H1 (cell line): ENCODE measurements at regions not wholly inside any gene's neighbourhood (a gene's known extent, or its start where the extent isn't known, plus 50 kb on each side); places are given as distances from the start of the nearest gene placed in this dataset.

ENCODE experiments used
- CTCF ChIA-PET: fragments of 300-600 bp; sonication (Branson Sonifier 250); formaldehyde crosslinking; loops from one replicate; lab custom pipeline; 2021; ENCODE audit not compliant: partially characterized antibody; lab: Charles Lee
- POLR2A ChIA-PET: fragments of 300-600 bp; sonication (Branson Sonifier 250); formaldehyde crosslinking; loops from one replicate; lab custom pipeline; 2021; ENCODE audit warnings: inconsistent platforms; ENCODE audit not compliant: partially characterized antibody; lab: Charles Lee
- DNase-seq, 2 experiments: peaks; one replicate each; pipeline versions ENCODE4 v3.0.0 to v3.0.0-alpha.2; 2010 to 2022; ENCODE audit warnings: low spot score in 2 of 2, low read depth in 1 of 2, mixed read lengths in 1 of 2
- FAIRE-seq: peaks from 2 replicates; lab custom pipeline; 2011; peaks lifted over from hg19 to GRCh38; lab: Jason Lieb, UNC
- H2AFZ ChIP-seq: 2 replicates; pipeline ENCODE4 v1.8.1; 2012; ENCODE audit warnings: low read length, inconsistent platforms
- H2AK5ac ChIP-seq: 2 replicates; pipeline ENCODE4 v1.6.1; 2013; ENCODE audit warnings: low read depth, low read length
- H2BK120ac ChIP-seq: replicated peaks from 2 replicates; pipeline ENCODE3; 2013; ENCODE audit warnings: low read depth, low read length, inconsistent platforms
- H2BK12ac ChIP-seq: 2 replicates; pipeline ENCODE4 v1.6.1; 2013; ENCODE audit warnings: low read depth, low read length
- H2BK15ac ChIP-seq: 2 replicates; pipeline ENCODE4 v1.6.1; 2013; ENCODE audit warnings: low read length
- H2BK20ac ChIP-seq: 2 replicates; pipeline ENCODE4 v1.6.1; 2013; ENCODE audit warnings: low read length
- H2BK5ac ChIP-seq: 2 replicates; pipeline ENCODE4 v1.6.1; 2013; ENCODE audit warnings: low read depth, low read length
- H3K14ac ChIP-seq: 2 replicates; pipeline ENCODE4 v1.6.1; 2013; ENCODE audit warnings: inconsistent platforms; ENCODE audit not compliant: insufficient read length
- H3K18ac ChIP-seq: 2 replicates; pipeline ENCODE4 v1.6.1; 2013; ENCODE audit warnings: low read length; ENCODE audit errors: extremely low read depth
- H3K23ac ChIP-seq: 2 replicates; pipeline ENCODE4 v1.6.1; 2013; ENCODE audit warnings: inconsistent platforms; ENCODE audit not compliant: insufficient read length
- H3K23me2 ChIP-seq: 2 replicates; pipeline ENCODE4 v1.6.1; 2013; ENCODE audit warnings: low read depth, low read length
- H3K27ac ChIP-seq: 2 replicates; pipeline ENCODE4 v1.6.1; 2011; ENCODE audit warnings: low read depth, low read length, inconsistent platforms
- H3K27me3 ChIP-seq, 4 experiments: replicated peaks in 1 of 4; 1 replicate in 1 of 4; 2 replicates in 3 of 4; pipeline versions ENCODE4 v1.6.1 to v1.8.1; 2011 to 2013; ENCODE audit warnings: low read length in 3 of 4, mild to moderate bottlenecking in 3 of 4, inconsistent platforms in 2 of 4, mixed read lengths in 2 of 4, moderate library complexity in 1 of 4; ENCODE audit not compliant: control insufficient read depth in 3 of 4, insufficient read depth in 3 of 4; ENCODE audit errors: extremely low read depth in 1 of 4
- H3K36me3 ChIP-seq, 4 experiments: 2 replicates each; pipeline versions ENCODE4 v1.6.1 to v1.8.1; 2011 to 2013; ENCODE audit warnings: mild to moderate bottlenecking in 4 of 4, low read length in 3 of 4, moderate library complexity in 2 of 4, control low read depth in 1 of 4, inconsistent platforms in 1 of 4; ENCODE audit not compliant: insufficient read depth in 4 of 4, control insufficient read depth in 2 of 4
- H3K4ac ChIP-seq: replicated peaks from 2 replicates; pipeline ENCODE3; 2013; ENCODE audit warnings: low read length, low read depth, mixed read lengths, inconsistent platforms; ENCODE audit not compliant: insufficient read length
- H3K4me1 ChIP-seq, 4 experiments: replicated peaks in 1 of 4; 1 replicate in 1 of 4; 2 replicates in 3 of 4; pipeline versions ENCODE4 v1.6.1 to v1.8.1; 2011 to 2013; ENCODE audit warnings: low read length in 3 of 4, inconsistent platforms in 2 of 4, mixed read lengths in 1 of 4; ENCODE audit not compliant: insufficient read depth in 4 of 4, control insufficient read depth in 3 of 4
- H3K4me2 ChIP-seq, 2 experiments: 2 replicates each; pipeline versions ENCODE4 v1.6.1 to v1.8.1; 2011 to 2013; ENCODE audit warnings: low read depth in 2 of 2, low read length in 2 of 2, control low read depth in 1 of 2, inconsistent platforms in 1 of 2, mild to moderate bottlenecking in 1 of 2; ENCODE audit not compliant: insufficient read depth in 1 of 2
- H3K4me3 ChIP-seq, 4 experiments: fragments of 200-600, 300-600 bp in 1 of 4; sonication (generic), shearing (Covaris generic), sonication (Bioruptor Twin) in 1 of 4; 2 replicates each; pipeline versions ENCODE4 v1.5.1 to v1.8.1; 2011 to 2016; ENCODE audit warnings: low read length in 4 of 4, low read depth in 3 of 4, control low read depth in 2 of 4, inconsistent platforms in 2 of 4, mild to moderate bottlenecking in 2 of 4, mixed read lengths in 1 of 4, moderate library complexity in 1 of 4; ENCODE audit not compliant: insufficient read depth in 2 of 4; ENCODE audit errors: extremely low read depth in 1 of 4
- H3K56ac ChIP-seq: replicated peaks from 2 replicates; pipeline ENCODE3; 2013; ENCODE audit warnings: low read depth, mild to moderate bottlenecking, mixed read lengths, low read length, inconsistent platforms; ENCODE audit not compliant: insufficient read length
- H3K79me1 ChIP-seq: 2 replicates; pipeline ENCODE4 v1.6.1; 2013; ENCODE audit warnings: low read depth, low read length, control low read depth
- H3K79me2 ChIP-seq, 2 experiments: 2 replicates each; pipeline versions ENCODE4 v1.6.1 to v1.8.1; 2012 to 2013; ENCODE audit warnings: low read length in 2 of 2, mild to moderate bottlenecking in 2 of 2, inconsistent platforms in 1 of 2; ENCODE audit not compliant: insufficient read depth in 2 of 2, control insufficient read depth in 1 of 2
- H3K9ac ChIP-seq, 4 experiments: replicated peaks in 1 of 4; 1 replicate in 1 of 4; 2 replicates in 3 of 4; pipeline versions ENCODE4 v1.6.1 to v1.8.1; 2011 to 2013; ENCODE audit warnings: low read depth in 3 of 4, low read length in 3 of 4, control low read depth in 2 of 4, mild to moderate bottlenecking in 2 of 4, moderate library complexity in 2 of 4, inconsistent platforms in 1 of 4; ENCODE audit errors: extremely low read depth in 1 of 4
- H3K9me3 ChIP-seq, 2 experiments: 2 replicates each; pipeline versions ENCODE4 v1.6.1 to v1.8.1; 2012 to 2013; ENCODE audit warnings: mild to moderate bottlenecking in 2 of 2, moderate library complexity in 2 of 2, control low read depth in 1 of 2, inconsistent platforms in 1 of 2, low read depth in 1 of 2, low read length in 1 of 2, mixed read lengths in 1 of 2; ENCODE audit not compliant: insufficient read depth in 2 of 2
- H4K20me1 ChIP-seq, 2 experiments: replicated peaks in 1 of 2; 2 replicates each; pipeline versions ENCODE3 to v1.8.1; 2011 to 2013; ENCODE audit warnings: inconsistent platforms in 2 of 2, low read length in 2 of 2, mild to moderate bottlenecking in 1 of 2; ENCODE audit not compliant: insufficient read depth in 2 of 2, control insufficient read depth in 1 of 2
- H4K5ac ChIP-seq: 2 replicates; pipeline ENCODE4 v1.6.1; 2013; ENCODE audit warnings: low read length, low read depth, mixed read lengths, inconsistent platforms; ENCODE audit not compliant: insufficient read length
- H4K8ac ChIP-seq: 2 replicates; pipeline ENCODE4 v1.8.0; 2013; ENCODE audit warnings: mild to moderate bottlenecking, moderate library complexity, low read length, inconsistent platforms; ENCODE audit not compliant: insufficient read depth; ENCODE audit errors: extremely low read depth
- H4K91ac ChIP-seq: replicated peaks from 2 replicates; pipeline ENCODE3; 2013; ENCODE audit warnings: low read length, mixed read lengths, inconsistent platforms; ENCODE audit not compliant: insufficient read length
- FOSL1 ChIP-seq: IDR thresholded peaks from 2 replicates; pipeline ENCODE4 v1.6.1; 2011; ENCODE audit warnings: mild to moderate bottlenecking, low read depth, low read length, moderate library complexity; ENCODE audit not compliant: insufficient read depth
- RAD21 ChIP-seq, 2 experiments: IDR thresholded peaks in 1 of 2; conservative IDR thresholded peaks in 1 of 2; 2 replicates each; pipeline ENCODE4 v1.6.1; 2011; ENCODE audit warnings: low read depth in 2 of 2, low read length in 2 of 2, improper control_type of control experiment in 1 of 2, inconsistent platforms in 1 of 2, mild to moderate bottlenecking in 1 of 2, moderate library complexity in 1 of 2
- SIX5 ChIP-seq: IDR thresholded peaks from 2 replicates; pipeline ENCODE4 v1.6.1; 2011; ENCODE audit warnings: mild to moderate bottlenecking, low read depth, low read length
- TCF12 ChIP-seq: IDR thresholded peaks from 2 replicates; pipeline ENCODE4 v1.6.1; 2011; ENCODE audit warnings: low read depth, mild to moderate bottlenecking, low read length
- ZNF274 ChIP-seq: IDR thresholded peaks from 2 replicates; pipeline ENCODE4 v1.7.0; 2012; ENCODE audit warnings: low read length, borderline replicate concordance; ENCODE audit errors: extremely low read depth
- WGBS, 2 experiments: shearing (Covaris generic) in 1 of 2; methylation state at CpG; one replicate each; pipeline versions ENCODE4 v1.1.6 to v1.1.7; 2013 to 2015; ENCODE audit warnings: low lambda C conversion rate in 2 of 2, mixed read lengths in 2 of 2, inconsistent platforms in 1 of 2, low coverage in 1 of 2, missing lambda C conversion rate in 1 of 2; ENCODE audit not compliant: insufficient replicate concordance in 2 of 2, insufficient coverage in 1 of 2, insufficient read length in 1 of 2; ENCODE audit errors: extremely low coverage in 1 of 2, missing lambda C conversion rate in 1 of 2; 5-methylcytosine and 5-hydroxymethylcytosine counted together

GRCh38 chr16:35193956-35194355 is 1734.5 kb downstream of the TP53TG3F start:
- DNase-seq, result no peak
- Histone ChIP-seq H3K27me3 (no peaks in the 10 kb centered on the region), H3K4me1 (no peaks in the 10 kb centered on the region), H2BK20ac (no peak overlapping the region), H3K27ac (no peak overlapping the region), H2BK5ac (no peak overlapping the region), H3K9ac (no peak overlapping the region), H4K91ac (no peak overlapping the region), H3K4me2 (no peak overlapping the region), H4K20me1 (no peaks in the 10 kb centered on the region), H2BK15ac (no peak overlapping the region), H2AFZ (no peak overlapping the region), H4K5ac (no peak overlapping the region), H3K4me3 (no peak overlapping the region), H3K79me1 (no peaks in the 10 kb centered on the region), H2AK5ac (no peak overlapping the region), H3K18ac (no peak overlapping the region), H3K9me3 (peaks cover 59 to 72% of the 10 kb centered on the region in 2 experiments), H4K8ac (no peak overlapping the region), H2BK12ac (no peak overlapping the region), H3K79me2 (no peaks in the 10 kb centered on the region), H2BK120ac (no peak overlapping the region), H3K14ac (no peak overlapping the region), H3K4ac (no peak overlapping the region), H3K36me3 (no peaks in the 10 kb centered on the region), H3K23ac (no peak overlapping the region), H3K56ac (no peak overlapping the region), H3K23me2 (no peaks in the 10 kb centered on the region)
- no peak for FAIRE-seq
- ChIA-PET CTCF (no interaction called here), POLR2A (no interaction called here)
- 79% methylated on average over 3 of the region's 3 CpGs; no CpG with 5 or more reads in 1 of the 2 experiments for WGBS, 2 experiments
- no peak for TF ChIP-seq SIX5
- no peak for TF ChIP-seq TCF12
- no peak for TF ChIP-seq FOSL1
- TF ChIP-seq ZNF274, result no peak
- TF ChIP-seq RAD21 (IDR thresholded peaks at IDR 0.05 in 1 of 2, conservative IDR thresholded peaks at IDR 0.05 in 1 of 2; ENCODE audit: low read depth in 2 of 2, low read length in 2 of 2), result no peak
